HepG2 (cell line): ENCODE measurements at regions not wholly inside any gene's neighbourhood (a gene's known extent, or its start where the extent isn't known, plus 50 kb on each side); places are given as distances from the start of the nearest gene placed in this dataset.

Source experiments
- ATAC-seq: fragments of 200-7000 bp; cut with Tn5 transposase; 3 replicates; pipeline ENCODE4 v1.9.1; 2020; ENCODE audit warnings: mild to moderate bottlenecking, moderate library complexity
- BruUV-seq: library from RNA; stranded (reverse); fragments of 400-500 nt; replicated peaks from 2 replicates; lab custom pipeline; 2021; lab: Mats Ljungman, UMichigan
- CTCF ChIA-PET: fragments of 300-600 bp; formaldehyde crosslinking; extraction: SDS; loops from one replicate; lab custom pipeline; 2021; ENCODE audit warnings: low total read pairs, inconsistent platforms, low intra/inter-chr PET ratio; lab: Yijun Ruan, JAX
- POLR2A ChIA-PET: fragments of 350-600 bp; sonication (Branson Sonifier 250); formaldehyde crosslinking; loops from one replicate; lab custom pipeline; 2020; ENCODE audit warnings: antibody characterized with exemption, inconsistent platforms; lab: Yijun Ruan, JAX
- DNase-seq: peaks from one replicate; pipeline ENCODE4 v3.0.0-alpha.2; 2015; ENCODE audit warnings: low spot score
- FAIRE-seq: peaks from 3 replicates; lab custom pipeline; 2011; peaks lifted over from hg19 to GRCh38; lab: Jason Lieb, UNC
- H2AFZ ChIP-seq: one replicate; pipeline ENCODE4 v1.6.1; 2011; ENCODE audit warnings: low read length, inconsistent platforms
- H3K27ac ChIP-seq: fragments of 300-600 bp; 3 replicates; pipeline ENCODE4 v1.8.0; 2011; ENCODE audit warnings: mixed run types, mild to moderate bottlenecking, mixed read lengths, low read length, inconsistent platforms; ENCODE audit not compliant: insufficient read depth; ENCODE audit errors: extremely low read length
- H3K27me3 ChIP-seq, 2 experiments: fragments of 200-600 bp in 1 of 2; 2 replicates in 1 of 2; 3 replicates in 1 of 2; pipeline versions ENCODE4 v1.6.0 to v1.8.0; 2011; ENCODE audit warnings: low read length in 2 of 2, mild to moderate bottlenecking in 2 of 2, moderate library complexity in 2 of 2, inconsistent platforms in 1 of 2; ENCODE audit not compliant: insufficient read depth in 2 of 2, control insufficient read depth in 1 of 2
- H3K36me3 ChIP-seq, 2 experiments: fragments of 200-600 bp in 1 of 2; replicated peaks in 1 of 2; 2 replicates in 1 of 2; 3 replicates in 1 of 2; pipeline versions ENCODE4 v1.5.1 to v1.8.0; 2011; ENCODE audit warnings: low read length in 2 of 2, inconsistent platforms in 1 of 2; ENCODE audit not compliant: insufficient read depth in 2 of 2, control insufficient read depth in 1 of 2
- H3K4me1 ChIP-seq: 2 replicates; pipeline ENCODE4 v1.5.1; 2012; ENCODE audit warnings: low read length, inconsistent platforms; ENCODE audit not compliant: insufficient read depth
- H3K4me2 ChIP-seq: 2 replicates; pipeline ENCODE4 v1.6.0; 2011; ENCODE audit warnings: low read depth, low read length, inconsistent platforms
- H3K4me3 ChIP-seq, 3 experiments: fragments of 200-600 bp in 1 of 3; sonication (generic), shearing (Covaris generic) in 1 of 3; replicated peaks in 1 of 3; 2 replicates each; pipeline ENCODE4 v1.5.1; 2011 to 2016; ENCODE audit warnings: low read length in 3 of 3, inconsistent platforms in 2 of 3, low read depth in 2 of 3, mild to moderate bottlenecking in 2 of 3, control low read depth in 1 of 3, mixed read lengths in 1 of 3; ENCODE audit not compliant: insufficient read depth in 1 of 3
- H3K79me2 ChIP-seq: one replicate; pipeline ENCODE4 v1.6.1; 2011; ENCODE audit warnings: low read length, inconsistent platforms; ENCODE audit not compliant: insufficient read depth
- H3K9ac ChIP-seq: 2 replicates; pipeline ENCODE4 v1.6.0; 2011; ENCODE audit warnings: mild to moderate bottlenecking, low read depth, low read length, inconsistent platforms; ENCODE audit not compliant: insufficient read depth
- H3K9me3 ChIP-seq: 2 replicates; pipeline ENCODE4 v1.5.1; 2012; ENCODE audit warnings: mild to moderate bottlenecking, low read length
- H4K20me1 ChIP-seq: 2 replicates; pipeline ENCODE4 v1.6.0; 2011; ENCODE audit warnings: inconsistent platforms, mild to moderate bottlenecking, low read length, moderate library complexity; ENCODE audit not compliant: insufficient read depth
- GABPB1 ChIP-seq: IDR thresholded peaks from 2 replicates; pipeline ENCODE4 v1.6.1; 2016; ENCODE audit warnings: mild to moderate bottlenecking, missing genetic modification reagents, moderate library complexity, missing compliant biosample characterization
- GMEB2 ChIP-seq: IDR thresholded peaks from 2 replicates; pipeline ENCODE4 v1.6.1; 2016; ENCODE audit warnings: missing biosample characterization, missing genetic modification reagents, low read depth
- MLLT10 ChIP-seq: sonication (generic); formaldehyde crosslinking; IDR thresholded peaks from 2 replicates; pipeline ENCODE4 v1.4.0; 2020; ENCODE audit warnings: missing genetic modification reagents
- PRDM15 ChIP-seq: sonication (generic); formaldehyde crosslinking; IDR thresholded peaks from 2 replicates; pipeline ENCODE4 v1.4.0; 2020; ENCODE audit warnings: missing genetic modification reagents
- PRMT3 ChIP-seq: sonication (generic); formaldehyde crosslinking; IDR thresholded peaks from 2 replicates; pipeline ENCODE4 v1.8.1; 2022; ENCODE audit warnings: low read depth, mild to moderate bottlenecking, moderate library complexity, missing genetic modification reagents, borderline replicate concordance
- ZBTB14 ChIP-seq: sonication (generic); formaldehyde crosslinking; IDR thresholded peaks from 2 replicates; pipeline ENCODE4 v1.4.0; 2020; ENCODE audit warnings: missing genetic modification reagents
- ZBTB4 ChIP-seq: sonication (generic); formaldehyde crosslinking; IDR thresholded peaks from 2 replicates; pipeline ENCODE4 v1.4.0; 2020; ENCODE audit warnings: missing genetic modification reagents, mild to moderate bottlenecking, borderline replicate concordance
- ZNF101 ChIP-seq: sonication (generic); formaldehyde crosslinking; IDR thresholded peaks from 2 replicates; pipeline ENCODE4 v1.4.0; 2020; ENCODE audit warnings: mild to moderate bottlenecking, low read depth, missing genetic modification reagents, borderline replicate concordance
- WGBS: methylation state at CpG from one replicate; pipeline ENCODE4 v1.1.6; 2017; ENCODE audit warnings: low lambda C conversion rate; 5-methylcytosine and 5-hydroxymethylcytosine counted together
- in situ Hi-C: cut with HindIII; loops from 2 replicates; pipeline ENCODE4 v1.10.0; 2017; ENCODE audit warnings: low pct_unique_long_range_greater_than_20kb; ENCODE audit not compliant: extremely low pct_ligation_motif_present
- intact Hi-C: fragments of 100-400 bp; cut with micrococcal nuclease; formaldehyde crosslinking; loops from one replicate; pipeline ENCODE4 v1.10.0; 2022; ENCODE audit not compliant: unreplicated experiment

- H3K9me3 ChIP-seq: peaks cover 57% of the 10 kb centered on the region
- intact Hi-C loops (no loop called here), in situ Hi-C loops (no loop called here)
- H2AFZ ChIP-seq: no peak overlapping the region
- no peak overlapping the region for H3K9ac ChIP-seq
- CTCF ChIA-PET: no interaction called here
- POLR2A ChIA-PET: no interaction called here
- H3K27me3 ChIP-seq: no peaks in the 10 kb centered on the region
- FAIRE-seq (no peak), ATAC-seq (no peak), DNase-seq (no peak)
- no peak overlapping the region for H3K4me2 ChIP-seq
- peaks cover 28% of the 10 kb centered on the region for H3K4me1 ChIP-seq
- TF ChIP-seq MLLT10 (CRISPR knock-in tag) (no peak), ZNF101 (no peak), PRMT3 (CRISPR knock-in tag) (no peak), ZBTB4 (CRISPR knock-in tag) (no peak), ZBTB14 (no peak), GMEB2 (no peak), PRDM15 (CRISPR knock-in tag) (no peak), GABPB1 (CRISPR knock-in tag) (no peak)
- H3K27ac ChIP-seq: no peak overlapping the region
- no peaks in the 10 kb centered on the region for H4K20me1 ChIP-seq
- WGBS: 54% methylated on average over 2 of the region's 2 CpGs
- H3K4me3 ChIP-seq: no peak overlapping the region
- no TSS peak for BruUV-seq
- no peaks in the 10 kb centered on the region for H3K36me3 ChIP-seq
- H3K79me2 ChIP-seq: no peaks in the 10 kb centered on the region
These were observed 739.7 kb downstream of the LTN1 start for GRCh38 chr21:28252928-28253327.
